ENCODE measurements at regions not wholly inside any gene's neighbourhood (a gene's known extent, or its start where the extent isn't known, plus 50 kb on each side); places are given as distances from the start of the nearest gene placed in this dataset.

DNA sequence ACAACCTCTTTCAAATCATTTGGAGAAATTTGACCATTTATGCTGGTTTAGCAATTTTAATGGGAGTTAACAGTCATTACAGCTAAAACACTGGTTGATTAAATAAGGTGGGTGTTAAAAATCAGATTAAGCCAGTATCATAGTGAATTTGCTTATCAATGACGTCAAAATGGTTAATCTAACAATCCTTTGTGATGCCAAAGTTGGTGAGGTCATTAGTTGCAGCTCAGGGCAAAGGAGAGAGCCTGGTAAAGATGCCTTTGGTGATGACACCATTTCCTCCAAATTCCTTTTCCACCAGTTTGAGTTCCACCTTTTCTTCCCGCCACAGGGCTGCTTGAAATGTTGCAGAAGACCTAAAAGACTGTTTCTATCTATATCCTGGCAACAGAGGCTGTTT, 757.1 kb upstream of the PIK3C3 start:
- Histone ChIP-seq H3K9me2 (replicated peaks; ENCODE audit: control insufficient read depth, low read length) (no peaks in the 10 kb centered on the region), H4K20me1 (ENCODE audit: control insufficient read depth, insufficient read depth, low read depth, low read length) (no peaks in the 10 kb centered on the region), H3K27me3 (ENCODE audit: control insufficient read depth, low read length) (no peaks in the 10 kb centered on the region), H3K36me3 (ENCODE audit: control insufficient read depth, low read length) (no peaks in the 10 kb centered on the region), H3K27ac (ENCODE audit: low read depth, low read length) (no peak overlapping the region), H3K4me2 (ENCODE audit: low read length) (no peak overlapping the region), H3K79me2 (ENCODE audit: control insufficient read depth, low read length) (no peaks in the 10 kb centered on the region), H3K4me3 (ENCODE audit: low read length) (no peak overlapping the region), H3K4me1 (ENCODE audit: control insufficient read depth, low read length) (no peaks in the 10 kb centered on the region), H3F3A (ENCODE audit: control insufficient read depth, insufficient read depth) (no peaks in the 10 kb centered on the region), H3K9me3 (ENCODE audit: control insufficient read depth, insufficient read depth, low read length) (no peaks in the 10 kb centered on the region)
- no peak for TF ChIP-seq EZH2phosphoT487 (IDR thresholded peaks at IDR 0.05; ENCODE audit: borderline replicate concordance, low read length)
- TF ChIP-seq, protein P1, sequence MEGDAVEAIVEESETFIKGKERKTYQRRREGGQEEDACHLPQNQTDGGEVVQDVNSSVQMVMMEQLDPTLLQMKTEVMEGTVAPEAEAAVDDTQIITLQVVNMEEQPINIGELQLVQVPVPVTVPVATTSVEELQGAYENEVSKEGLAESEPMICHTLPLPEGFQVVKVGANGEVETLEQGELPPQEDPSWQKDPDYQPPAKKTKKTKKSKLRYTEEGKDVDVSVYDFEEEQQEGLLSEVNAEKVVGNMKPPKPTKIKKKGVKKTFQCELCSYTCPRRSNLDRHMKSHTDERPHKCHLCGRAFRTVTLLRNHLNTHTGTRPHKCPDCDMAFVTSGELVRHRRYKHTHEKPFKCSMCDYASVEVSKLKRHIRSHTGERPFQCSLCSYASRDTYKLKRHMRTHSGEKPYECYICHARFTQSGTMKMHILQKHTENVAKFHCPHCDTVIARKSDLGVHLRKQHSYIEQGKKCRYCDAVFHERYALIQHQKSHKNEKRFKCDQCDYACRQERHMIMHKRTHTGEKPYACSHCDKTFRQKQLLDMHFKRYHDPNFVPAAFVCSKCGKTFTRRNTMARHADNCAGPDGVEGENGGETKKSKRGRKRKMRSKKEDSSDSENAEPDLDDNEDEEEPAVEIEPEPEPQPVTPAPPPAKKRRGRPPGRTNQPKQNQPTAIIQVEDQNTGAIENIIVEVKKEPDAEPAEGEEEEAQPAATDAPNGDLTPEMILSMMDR (IDR thresholded peaks at IDR 0.05; ENCODE audit: low read depth, low read length, poor library complexity, severe bottlenecking): no peak

DNA sequence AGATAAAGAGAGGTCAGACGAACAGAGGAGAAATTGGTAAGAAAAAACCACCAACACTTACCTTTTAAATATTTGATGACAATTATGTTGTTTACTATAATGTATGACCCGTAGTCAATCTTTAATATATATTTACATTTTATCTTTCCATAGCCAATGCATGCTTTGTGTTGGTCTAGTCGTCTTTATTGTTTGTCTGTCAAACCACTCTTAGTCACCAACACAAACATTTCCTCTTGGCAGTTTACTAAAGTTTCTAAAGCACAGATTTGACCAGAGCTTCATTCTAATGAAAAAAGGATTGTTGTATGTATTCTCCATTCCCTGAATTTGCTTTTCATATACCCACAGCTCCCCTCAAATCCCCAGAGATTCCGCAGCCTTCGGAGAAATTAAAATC, 784.7 kb upstream of the PIK3C3 start:
- TF ChIP-seq, protein P1 (IDR thresholded peaks at IDR 0.05; ENCODE audit: low read depth, low read length, poor library complexity, severe bottlenecking): no peak
- no peak for TF ChIP-seq EZH2phosphoT487 (IDR thresholded peaks at IDR 0.05; ENCODE audit: borderline replicate concordance, low read length)
- H3K4me1 ChIP-seq (ENCODE audit: control insufficient read depth, low read length): no peaks in the 10 kb centered on the region

DNA sequence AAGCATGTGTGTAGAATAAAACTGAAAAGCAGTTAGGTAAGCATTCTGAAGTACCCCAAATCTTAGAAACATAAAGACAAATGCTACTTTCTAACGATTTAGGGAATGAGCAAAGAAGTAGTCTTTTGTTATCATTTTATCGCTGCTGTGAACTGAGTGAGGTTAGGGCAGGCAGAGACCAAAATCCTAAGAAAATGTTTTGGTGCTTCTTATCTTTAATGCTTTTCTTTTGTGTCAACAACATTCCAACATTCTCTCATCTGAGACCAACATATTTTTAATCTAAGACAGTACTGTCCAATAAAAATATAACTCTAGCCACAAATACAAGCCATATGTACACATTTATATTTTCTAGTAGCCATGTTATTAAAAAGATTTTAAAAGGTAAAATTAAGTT, 789.4 kb upstream of the PIK3C3 start:
- TF ChIP-seq EZH2phosphoT487 (IDR thresholded peaks at IDR 0.05; ENCODE audit: borderline replicate concordance, low read length): no peak
- TF ChIP-seq, protein P1 (IDR thresholded peaks at IDR 0.05; ENCODE audit: low read depth, low read length, poor library complexity, severe bottlenecking): no peak
- no peak overlapping the region for H3K27ac ChIP-seq (ENCODE audit: low read depth, low read length)
- no peak overlapping the region for H3K4me3 ChIP-seq (ENCODE audit: low read length)
- no peaks in the 10 kb centered on the region for H3K36me3 ChIP-seq (ENCODE audit: control insufficient read depth, low read length)
- no peaks in the 10 kb centered on the region for H3F3A ChIP-seq (ENCODE audit: control insufficient read depth, insufficient read depth)
- H3K9me3 ChIP-seq (ENCODE audit: control insufficient read depth, insufficient read depth, low read length): no peaks in the 10 kb centered on the region
- no peaks in the 10 kb centered on the region for H3K27me3 ChIP-seq (ENCODE audit: control insufficient read depth, low read length)
- H3K4me1 ChIP-seq (ENCODE audit: control insufficient read depth, low read length): no peaks in the 10 kb centered on the region
- H3K9me2 ChIP-seq (replicated peaks; ENCODE audit: control insufficient read depth, low read length): no peaks in the 10 kb centered on the region
- no peaks in the 10 kb centered on the region for H4K20me1 ChIP-seq (ENCODE audit: control insufficient read depth, insufficient read depth, low read depth, low read length)
- H3K79me2 ChIP-seq (ENCODE audit: control insufficient read depth, low read length): no peaks in the 10 kb centered on the region
- H3K4me2 ChIP-seq (ENCODE audit: low read length): no peak overlapping the region

More for the DNA sequence above, 784.7 kb upstream of the PIK3C3 start:
- Histone ChIP-seq H3K4me2 (ENCODE audit: low read length) (no peak overlapping the region), H3K27ac (ENCODE audit: low read depth, low read length) (no peak overlapping the region), H3K9me2 (replicated peaks; ENCODE audit: control insufficient read depth, low read length) (no peaks in the 10 kb centered on the region), H3K36me3 (ENCODE audit: control insufficient read depth, low read length) (no peaks in the 10 kb centered on the region), H3K4me3 (ENCODE audit: low read length) (no peak overlapping the region), H3K27me3 (ENCODE audit: control insufficient read depth, low read length) (no peaks in the 10 kb centered on the region), H4K20me1 (ENCODE audit: control insufficient read depth, insufficient read depth, low read depth, low read length) (no peaks in the 10 kb centered on the region), H3K79me2 (ENCODE audit: control insufficient read depth, low read length) (no peaks in the 10 kb centered on the region), H3K9me3 (ENCODE audit: control insufficient read depth, insufficient read depth, low read length) (no peaks in the 10 kb centered on the region), H3F3A (ENCODE audit: control insufficient read depth, insufficient read depth) (no peaks in the 10 kb centered on the region)

DNA sequence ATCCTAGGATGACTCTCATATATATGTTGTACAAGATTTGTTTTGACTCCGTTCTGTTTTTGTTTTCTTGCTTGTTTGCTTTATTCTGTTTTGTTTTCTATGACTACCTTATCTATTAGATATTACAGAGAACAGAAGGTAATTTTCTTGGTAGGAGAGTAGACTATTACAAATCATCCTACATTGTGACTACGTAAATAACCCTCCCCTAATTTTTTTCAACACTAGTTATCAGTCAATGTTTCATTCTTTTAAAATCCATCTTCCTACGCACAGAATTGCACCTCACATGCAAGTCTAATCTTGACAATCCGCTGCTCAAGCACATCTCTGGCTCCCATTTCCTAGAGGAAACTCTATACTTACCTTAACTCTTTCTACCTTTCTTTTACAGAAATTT, 792.3 kb upstream of the PIK3C3 start:
- H3K79me2 ChIP-seq (ENCODE audit: control insufficient read depth, low read length): no peaks in the 10 kb centered on the region
- no peaks in the 10 kb centered on the region for H3K9me2 ChIP-seq (replicated peaks; ENCODE audit: control insufficient read depth, low read length)
- TF ChIP-seq, protein P1 (IDR thresholded peaks at IDR 0.05; ENCODE audit: low read depth, low read length, poor library complexity, severe bottlenecking): no peak
- no peak for TF ChIP-seq EZH2phosphoT487 (IDR thresholded peaks at IDR 0.05; ENCODE audit: borderline replicate concordance, low read length)
- H3K9me3 ChIP-seq (ENCODE audit: control insufficient read depth, insufficient read depth, low read length): no peaks in the 10 kb centered on the region
- H4K20me1 ChIP-seq (ENCODE audit: control insufficient read depth, insufficient read depth, low read depth, low read length): no peaks in the 10 kb centered on the region
- no peak overlapping the region for H3K4me2 ChIP-seq (ENCODE audit: low read length)
- H3F3A ChIP-seq (ENCODE audit: control insufficient read depth, insufficient read depth): no peaks in the 10 kb centered on the region
- H3K27me3 ChIP-seq (ENCODE audit: control insufficient read depth, low read length): no peaks in the 10 kb centered on the region
- no peak overlapping the region for H3K27ac ChIP-seq (ENCODE audit: low read depth, low read length)
- H3K36me3 ChIP-seq (ENCODE audit: control insufficient read depth, low read length): no peaks in the 10 kb centered on the region
- no peaks in the 10 kb centered on the region for H3K4me1 ChIP-seq (ENCODE audit: control insufficient read depth, low read length)
- H3K4me3 ChIP-seq (ENCODE audit: low read length): no peak overlapping the region

Measured in DOHH2 (cell line).